Prostate gland (tissue), 2 donors: ENCODE measurements at regions not wholly inside any gene's neighbourhood (a gene's known extent, or its start where the extent isn't known, plus 50 kb on each side); places are given as distances from the start of the nearest gene placed in this dataset.

Experiments
- CTCF ChIP-seq, 4 experiments: fragments of 200-600 bp in 2 of 4; fragments of 450-650 bp in 2 of 4; sonication (generic) in 2 of 4; IDR thresholded peaks; 1 replicate in 3 of 4; 2 replicates in 1 of 4; pipeline ENCODE4 v1.5.1; 2016 to 2019; ENCODE audit warnings: antibody characterized with exemption in 4 of 4, mild to moderate bottlenecking in 2 of 4, moderate library complexity in 2 of 4
- POLR2A ChIP-seq: fragments of 450-650 bp; IDR thresholded peaks from one replicate; pipeline ENCODE4 v1.6.1; 2016; ENCODE audit warnings: antibody characterized with exemption, mild to moderate bottlenecking
- POLR2AphosphoS5 ChIP-seq: sonication (generic); formaldehyde crosslinking; IDR thresholded peaks from one replicate; pipeline ENCODE4 v1.6.1; 2017; ENCODE audit warnings: antibody characterized with exemption

- no peak for TF ChIP-seq POLR2AphosphoS5
- no peak for TF ChIP-seq CTCF (IDR thresholded peaks at IDR 0.05)
- no peak for TF ChIP-seq POLR2A
Measured at GRCh38 chr13:73904625-73905024, 229.6 kb downstream of the KLF12 start.
